GM12878 (cell line): ENCODE measurements at regions not wholly inside any gene's neighbourhood (a gene's known extent, or its start where the extent isn't known, plus 50 kb on each side); places are given as distances from the start of the nearest gene placed in this dataset.

ENCODE experiments used
- CBFB ChIP-seq: IDR thresholded peaks from 2 replicates; pipeline ENCODE4 v1.6.1; 2016; ENCODE audit warnings: antibody characterized with exemption, low read depth
- CTCF ChIP-seq, 3 experiments: IDR thresholded peaks in 2 of 3; conservative IDR thresholded peaks in 1 of 3; 2 replicates each; pipeline ENCODE4 v1.5.1; 2011; ENCODE audit warnings: low read depth in 3 of 3, low read length in 3 of 3, mild to moderate bottlenecking in 3 of 3, control low read depth in 2 of 3, moderate library complexity in 2 of 3, inconsistent platforms in 1 of 3, mixed read lengths in 1 of 3; ENCODE audit not compliant: control insufficient read depth in 2 of 3, insufficient read depth in 1 of 3; ENCODE audit errors: extremely low read depth in 1 of 3
- EZH2 ChIP-seq: IDR thresholded peaks from 2 replicates; pipeline ENCODE4 v1.6.1; 2012; ENCODE audit warnings: low read depth, mild to moderate bottlenecking, control low read depth, inconsistent platforms, low read length, borderline replicate concordance; ENCODE audit not compliant: control insufficient read depth
- RAD21 ChIP-seq: IDR thresholded peaks from 2 replicates; pipeline ENCODE4 v1.6.1; 2011; ENCODE audit warnings: mild to moderate bottlenecking, low read depth, low read length, moderate library complexity; ENCODE audit not compliant: insufficient read depth

DNA sequence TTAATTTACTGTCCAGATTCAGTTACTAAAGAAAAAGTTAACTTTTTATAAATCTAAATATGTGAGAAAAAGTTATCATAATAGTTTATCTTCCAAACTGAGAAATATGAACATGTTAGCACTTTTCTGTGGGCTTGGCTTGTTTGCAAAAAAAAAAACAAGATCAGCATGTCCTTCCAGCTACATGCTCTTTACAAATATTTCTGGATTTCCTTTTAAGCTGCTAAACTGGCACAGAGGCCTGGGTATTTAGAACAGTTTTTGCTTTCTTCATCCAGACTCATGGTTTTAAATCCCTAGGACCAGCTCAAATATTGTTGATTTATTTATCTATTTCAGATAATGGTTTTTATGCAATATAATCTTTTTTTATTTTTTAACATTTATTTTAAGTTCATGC lies 1444.5 kb upstream of the FLRT2 start:
- no peak for TF ChIP-seq EZH2
- no peak for TF ChIP-seq CTCF (IDR thresholded peaks at IDR 0.05 in 2 of 3, conservative IDR thresholded peaks at IDR 0.05 in 1 of 3; ENCODE audit: control insufficient read depth in 2 of 3, extremely low read depth in 1 of 3, insufficient read depth in 1 of 3, low read depth in 3 of 3, low read length in 3 of 3)
- TF ChIP-seq RAD21, result no peak
- no peak for TF ChIP-seq CBFB
